NCI-H774 (cell line): ENCODE measurements at regions not wholly inside any gene's neighbourhood (a gene's known extent, or its start where the extent isn't known, plus 50 kb on each side); places are given as distances from the start of the nearest gene placed in this dataset.
"Not testable (repeated sequence)": the region's sequence is repeated elsewhere in the genome, so short reads cannot be mapped to it uniquely, and the experiment has no call there.

Experiments used
- DNase-seq: peaks from one replicate; lab custom pipeline; 2025; lab: John Stamatoyannopoulos, UW

DNA sequence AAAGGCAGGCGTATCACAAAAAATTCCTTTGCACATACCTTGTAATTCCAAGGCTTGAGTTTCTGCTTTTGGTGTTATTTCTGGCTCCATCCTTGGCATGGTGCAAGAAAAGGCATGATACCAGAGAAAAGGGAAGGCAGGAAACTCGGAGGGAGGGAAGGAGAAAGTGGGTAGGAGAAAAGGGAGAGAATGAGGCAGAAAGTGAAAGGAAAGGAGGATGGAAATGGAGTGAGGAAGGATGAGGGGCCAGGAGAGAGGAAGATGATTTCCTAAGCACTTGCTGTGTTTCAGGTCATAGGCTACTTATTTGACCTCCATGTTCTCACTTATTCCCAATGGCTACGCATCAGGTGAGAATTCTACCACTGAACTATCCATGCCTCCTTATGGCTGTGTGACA, 110.8 kb upstream of the JCAD start:
- no peak for DNase-seq

DNA sequence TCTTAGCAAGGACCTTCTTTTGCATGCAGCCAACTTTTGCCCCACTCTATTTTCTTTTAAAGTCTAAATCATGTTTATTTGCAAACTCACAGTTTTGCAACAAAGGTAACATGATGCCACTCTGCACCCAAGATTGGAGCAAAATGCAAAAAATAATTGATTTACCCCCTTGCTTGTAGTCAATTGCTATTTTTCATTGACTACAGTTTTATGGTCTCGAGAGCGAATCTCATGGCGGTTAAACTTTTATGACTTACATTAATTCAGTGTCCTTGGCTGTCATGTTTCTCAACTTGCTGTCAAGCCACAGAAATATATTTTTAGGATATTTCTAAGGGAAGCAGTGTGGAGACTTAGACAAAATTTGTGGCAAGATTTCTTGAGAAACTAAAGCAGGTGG, 110.0 kb upstream of the JCAD start:
- DNase-seq = no peak

GRCh38 chr10:30166929-30167328, 107.5 kb upstream of the JCAD start:
- DNase-seq = no peak

- DNase-seq = not testable (repeated sequence)
Observed at GRCh38 chr10:30163410-30163809, 104.0 kb upstream of the JCAD start.

GRCh38 chr10:30162796-30163195, 103.4 kb upstream of the JCAD start:
- not testable (repeated sequence) for DNase-seq

- DNase-seq = no peak
Observed at GRCh38 chr10:30160271-30160982, 101.0 kb upstream of the JCAD start.

- DNase-seq = not testable (repeated sequence)
Observed at GRCh38 chr10:30159614-30160013, 100.2 kb upstream of the JCAD start.

GRCh38 chr10:30158325-30158960, 99.1 kb upstream of the JCAD start:
- no peak for DNase-seq

DNA sequence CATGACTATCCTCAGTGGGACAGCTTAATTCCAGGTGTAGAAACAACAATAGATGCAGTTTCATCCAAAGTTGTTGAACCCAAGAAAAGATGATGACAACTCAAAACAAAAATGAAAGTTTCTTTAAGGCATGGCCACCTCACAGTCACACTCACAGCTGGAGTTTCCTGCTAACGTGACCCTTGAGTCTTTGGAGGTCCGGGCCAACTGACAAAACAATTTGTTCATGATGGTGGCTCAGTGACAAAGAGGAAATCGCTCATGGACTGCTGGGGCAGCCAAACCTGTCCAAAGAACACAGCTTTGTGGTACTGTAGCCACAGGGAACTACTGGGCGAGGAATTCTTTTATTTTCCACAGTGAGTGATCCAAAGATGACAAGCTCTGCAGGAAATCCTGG, 96.0 kb upstream of the JCAD start:
- DNase-seq = no peak

DNA sequence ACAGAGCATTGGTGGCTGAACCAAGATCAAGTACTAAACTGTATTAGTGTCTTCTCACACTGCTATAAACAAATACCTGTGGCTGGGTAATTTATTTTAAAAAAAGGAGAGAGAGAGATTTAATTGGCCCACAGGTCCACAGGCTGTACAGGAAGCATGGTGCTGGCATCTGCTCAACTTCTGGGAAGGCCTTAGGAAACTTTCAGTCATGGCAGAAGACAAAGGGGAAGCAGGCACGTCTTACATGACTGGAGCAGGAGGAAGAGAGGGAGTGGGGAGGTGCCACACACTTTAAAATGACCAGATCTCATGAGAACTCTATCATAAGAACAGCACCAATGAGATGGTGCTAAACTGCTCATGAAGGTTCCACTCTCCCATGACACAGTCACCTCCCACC, 95.2 kb upstream of the JCAD start:
- no peak for DNase-seq

- no peak for DNase-seq
Observed at GRCh38 chr10:30154126-30154525, 94.7 kb upstream of the JCAD start.

GRCh38 chr10:30151581-30152389, 92.4 kb upstream of the JCAD start:
- no peak for DNase-seq

DNA sequence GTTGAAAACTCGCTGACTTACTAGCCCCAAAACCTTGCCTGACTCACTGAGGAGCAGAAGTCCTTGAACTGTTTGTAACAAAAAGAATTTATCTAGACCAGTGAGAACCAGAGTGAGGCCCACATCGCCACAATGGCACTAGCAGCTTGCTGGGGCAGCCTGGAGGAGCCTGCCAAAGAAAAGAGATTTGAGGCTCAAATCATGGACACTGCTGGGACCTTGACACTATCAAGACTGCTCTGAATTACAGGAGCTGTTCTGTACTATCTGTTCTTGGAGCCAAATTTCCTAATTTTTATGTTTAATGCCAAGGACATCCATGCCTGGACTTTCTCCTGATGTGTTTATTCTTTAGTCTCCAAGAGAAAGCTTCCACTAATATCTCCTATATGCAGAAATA, 82.0 kb upstream of the JCAD start:
- no peak for DNase-seq

DNA sequence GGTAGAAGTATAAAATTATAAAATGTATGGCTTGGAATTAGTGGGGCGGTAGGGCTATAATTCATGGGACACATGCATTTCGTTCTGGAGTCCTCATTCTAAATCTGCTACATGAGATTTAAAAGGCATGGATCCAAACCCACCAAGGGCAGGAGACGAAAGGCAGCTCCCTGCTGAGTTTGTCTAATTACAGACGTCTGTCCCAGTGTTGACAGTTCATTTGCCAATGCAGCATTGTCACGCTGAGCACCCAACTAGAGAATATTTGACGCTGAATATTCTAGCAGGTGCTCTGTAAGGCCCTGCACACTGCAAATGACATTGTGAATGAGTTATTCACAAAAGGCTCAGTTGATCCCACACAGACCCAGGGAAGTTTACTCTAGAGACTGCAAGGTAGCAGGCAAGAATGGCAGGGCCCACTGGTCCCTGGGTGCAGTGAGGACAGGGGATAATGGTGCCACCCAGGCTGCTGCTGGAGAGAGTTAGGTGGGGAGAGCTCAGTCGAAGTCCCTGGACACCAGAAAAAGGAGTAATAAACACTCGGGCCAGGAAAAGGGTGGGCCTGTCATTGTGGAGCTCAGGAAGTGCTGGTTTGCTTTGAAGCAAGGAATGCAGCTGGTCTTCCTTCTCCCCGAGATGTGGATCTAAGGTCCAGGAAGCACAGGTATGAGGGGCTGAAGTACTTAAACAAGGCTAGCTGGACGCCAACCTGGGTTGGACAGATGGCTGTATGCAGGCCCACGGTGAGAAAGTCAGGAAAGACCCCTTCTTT, 75.0 kb upstream of the JCAD start:
- DNase-seq = peak; percentile 65

DNA sequence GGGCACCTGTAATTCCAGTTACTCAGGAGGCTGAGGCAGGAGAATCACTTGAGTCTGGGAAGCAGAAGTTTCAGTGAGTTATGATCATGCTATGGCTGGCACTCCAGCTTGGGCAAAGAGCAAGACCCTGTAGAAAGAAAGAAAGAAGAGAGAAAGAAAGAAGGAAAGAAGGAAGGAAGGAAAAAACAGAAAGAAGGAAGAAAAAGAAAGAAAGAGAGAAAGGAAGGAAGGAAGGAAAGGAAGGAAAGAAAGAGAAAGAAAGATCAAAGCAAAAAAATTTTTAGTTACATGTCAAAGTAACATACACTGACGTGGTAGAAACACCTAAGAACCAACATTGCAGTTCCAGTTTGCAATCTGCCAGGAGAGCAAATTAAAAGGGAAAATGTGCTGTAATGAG, 73.8 kb upstream of the JCAD start:
- no peak for DNase-seq

- DNase-seq = not testable (repeated sequence)
Observed at GRCh38 chr10:30131369-30131768, 72.0 kb upstream of the JCAD start.

GRCh38 chr10:30129326-30129725, 69.9 kb upstream of the JCAD start:
- DNase-seq = not testable (repeated sequence)

- no peak for DNase-seq
Observed at GRCh38 chr10:30127120-30127541, 67.7 kb upstream of the JCAD start.

DNA sequence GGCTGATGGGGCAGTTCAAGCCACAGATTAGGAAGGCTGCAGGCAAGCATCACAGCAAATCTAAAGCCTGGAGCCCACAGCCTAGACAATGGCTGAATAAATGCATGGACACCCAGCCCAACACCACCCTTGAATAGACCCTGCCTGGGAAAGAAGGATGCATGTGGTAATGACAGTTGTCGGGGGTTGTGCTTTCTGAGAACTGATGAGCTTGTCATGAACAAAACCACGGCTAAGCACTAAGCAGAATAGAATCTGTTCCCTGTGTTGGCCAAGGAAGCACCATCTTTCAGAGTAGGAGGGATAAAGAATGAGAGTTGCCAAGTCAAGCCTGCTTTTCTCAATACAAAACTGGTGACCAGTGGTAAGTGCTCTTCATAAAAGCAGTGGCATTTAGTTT, 66.1 kb upstream of the JCAD start:
- DNase-seq = no peak

DNA sequence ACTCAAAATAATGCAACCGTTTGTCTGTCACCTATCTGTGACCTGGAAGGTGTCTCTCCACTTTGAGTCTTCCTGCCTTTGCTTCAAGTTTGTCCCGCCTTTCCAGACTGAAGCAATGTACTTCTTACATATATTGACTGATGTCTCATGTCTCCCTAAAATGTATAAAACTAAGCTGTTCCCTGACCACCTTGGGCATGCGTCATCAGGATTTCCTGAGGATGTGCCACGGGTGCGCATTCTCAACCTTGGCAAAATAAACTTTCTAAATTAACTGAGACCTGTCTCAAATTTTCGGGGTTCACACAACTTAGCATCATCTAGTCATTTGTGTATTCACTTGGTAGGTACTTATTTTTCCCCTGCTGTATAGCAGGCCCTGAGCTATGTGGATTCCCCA, 65.3 kb upstream of the JCAD start:
- DNase-seq = no peak

GRCh38 chr10:30121401-30121800, 62.0 kb upstream of the JCAD start:
- no peak for DNase-seq

DNA sequence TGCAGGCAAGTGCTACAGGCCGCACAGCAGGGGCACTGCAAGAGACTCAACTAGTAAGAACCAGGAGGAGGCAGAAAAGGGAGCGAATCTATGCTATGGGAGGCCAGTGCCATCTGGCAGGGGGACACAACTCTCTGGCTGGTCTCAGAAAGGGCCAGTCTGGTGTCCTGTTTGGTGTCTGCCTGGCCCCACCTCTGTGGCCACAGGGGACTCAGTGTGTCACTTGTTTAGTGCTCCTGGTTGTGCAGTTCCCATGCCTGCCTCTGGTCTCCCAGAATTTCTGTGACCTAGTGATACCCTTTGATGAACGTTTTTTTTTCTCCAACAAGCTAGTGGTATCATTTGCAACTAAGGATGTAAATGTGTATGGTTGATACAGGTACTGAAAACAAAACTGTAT, 59.2 kb upstream of the JCAD start:
- DNase-seq = no peak
